KMS-11 (cell line): ENCODE measurements at regions not wholly inside any gene's neighbourhood (a gene's known extent, or its start where the extent isn't known, plus 50 kb on each side); places are given as distances from the start of the nearest gene placed in this dataset.

Experiments used
- H2AFZ ChIP-seq: fragments of 200-600 bp; sonication (generic); 2 replicates; pipeline ENCODE4 v1.6.1; 2016; ENCODE audit warnings: antibody characterized with exemption, mixed run types, low read depth
- H3K27ac ChIP-seq: fragments of 200-600 bp; sonication (generic); 2 replicates; pipeline ENCODE4 v1.6.1; 2016; ENCODE audit warnings: mild to moderate bottlenecking, mixed run types
- H3K27me3 ChIP-seq: fragments of 200-600 bp; sonication (generic); 2 replicates; pipeline ENCODE4 v1.6.1; 2017; ENCODE audit warnings: mild to moderate bottlenecking, low read depth, mixed run types, moderate library complexity; ENCODE audit not compliant: insufficient read depth
- H3K36me3 ChIP-seq: fragments of 200-600 bp; sonication (generic); 2 replicates; pipeline ENCODE4 v1.6.1; 2017; ENCODE audit warnings: mild to moderate bottlenecking, mixed run types; ENCODE audit not compliant: insufficient read depth
- H3K4me1 ChIP-seq: fragments of 200-600 bp; sonication (generic); 2 replicates; pipeline ENCODE4 v1.6.1; 2016; ENCODE audit warnings: mild to moderate bottlenecking, low read depth, mixed run types; ENCODE audit not compliant: poor library complexity, severe bottlenecking
- H3K4me2 ChIP-seq: fragments of 200-600 bp; sonication (generic); 2 replicates; pipeline ENCODE4 v1.7.0; 2016; ENCODE audit warnings: mild to moderate bottlenecking, mixed run types
- H3K4me3 ChIP-seq: fragments of 200-600 bp; sonication (generic); IDR thresholded peaks from 2 replicates; pipeline ENCODE4 v1.6.1; 2017; ENCODE audit warnings: low read depth, low read length, mixed read lengths; ENCODE audit not compliant: insufficient read depth
- H3K79me2 ChIP-seq: fragments of 200-600 bp; sonication (generic); 2 replicates; pipeline ENCODE4 v1.6.1; 2016; ENCODE audit warnings: low read depth, mixed run types; ENCODE audit not compliant: insufficient read depth
- H3K9ac ChIP-seq: fragments of 200-600 bp; sonication (generic); 2 replicates; pipeline ENCODE4 v1.6.1; 2016; ENCODE audit warnings: mild to moderate bottlenecking, mixed run types
- H4K20me1 ChIP-seq: fragments of 200-600 bp; sonication (generic); 2 replicates; pipeline ENCODE4 v1.6.1; 2016; ENCODE audit warnings: mild to moderate bottlenecking, mixed run types; ENCODE audit not compliant: insufficient read depth
- TF ChIP-seq, protein P1 (sequence below): fragments of 200-600 bp; sonication (generic); conservative IDR thresholded peaks from 2 replicates; pipeline ENCODE4 v1.6.1; 2017; ENCODE audit warnings: low read depth, mild to moderate bottlenecking, antibody characterized with exemption, low read length, moderate library complexity, mixed read lengths

DNA sequence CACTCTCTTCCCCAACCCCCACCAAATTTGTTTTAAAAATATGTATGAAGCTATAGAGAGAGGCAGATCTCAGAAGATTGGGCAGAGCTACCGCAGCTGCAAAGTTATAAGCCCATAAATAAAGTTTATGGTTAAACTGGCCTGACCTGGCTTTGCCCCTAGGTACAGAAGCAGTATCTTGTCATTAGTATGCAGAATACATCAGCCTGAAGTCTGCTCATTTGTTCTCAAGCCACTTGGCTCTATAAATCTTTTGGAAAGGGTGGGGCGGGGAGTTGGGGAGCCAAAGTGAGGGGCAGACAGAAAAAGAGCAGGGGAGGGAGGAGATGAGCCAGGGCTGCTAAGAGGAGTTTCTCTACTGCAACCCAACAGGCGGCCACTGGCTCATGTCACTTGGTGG, 113.2 kb downstream of the SOX9 start:
- TF ChIP-seq, protein P1, sequence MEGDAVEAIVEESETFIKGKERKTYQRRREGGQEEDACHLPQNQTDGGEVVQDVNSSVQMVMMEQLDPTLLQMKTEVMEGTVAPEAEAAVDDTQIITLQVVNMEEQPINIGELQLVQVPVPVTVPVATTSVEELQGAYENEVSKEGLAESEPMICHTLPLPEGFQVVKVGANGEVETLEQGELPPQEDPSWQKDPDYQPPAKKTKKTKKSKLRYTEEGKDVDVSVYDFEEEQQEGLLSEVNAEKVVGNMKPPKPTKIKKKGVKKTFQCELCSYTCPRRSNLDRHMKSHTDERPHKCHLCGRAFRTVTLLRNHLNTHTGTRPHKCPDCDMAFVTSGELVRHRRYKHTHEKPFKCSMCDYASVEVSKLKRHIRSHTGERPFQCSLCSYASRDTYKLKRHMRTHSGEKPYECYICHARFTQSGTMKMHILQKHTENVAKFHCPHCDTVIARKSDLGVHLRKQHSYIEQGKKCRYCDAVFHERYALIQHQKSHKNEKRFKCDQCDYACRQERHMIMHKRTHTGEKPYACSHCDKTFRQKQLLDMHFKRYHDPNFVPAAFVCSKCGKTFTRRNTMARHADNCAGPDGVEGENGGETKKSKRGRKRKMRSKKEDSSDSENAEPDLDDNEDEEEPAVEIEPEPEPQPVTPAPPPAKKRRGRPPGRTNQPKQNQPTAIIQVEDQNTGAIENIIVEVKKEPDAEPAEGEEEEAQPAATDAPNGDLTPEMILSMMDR, result no peak
- Histone ChIP-seq H3K4me1 (no peaks in the 10 kb centered on the region), H3K79me2 (no peaks in the 10 kb centered on the region), H3K9ac (no peak overlapping the region), H2AFZ (no peak overlapping the region), H3K27ac (no peak overlapping the region), H3K36me3 (no peaks in the 10 kb centered on the region), H3K4me3 (no peak overlapping the region), H3K4me2 (no peak overlapping the region), H3K27me3 (no peaks in the 10 kb centered on the region), H4K20me1 (no peaks in the 10 kb centered on the region)

DNA sequence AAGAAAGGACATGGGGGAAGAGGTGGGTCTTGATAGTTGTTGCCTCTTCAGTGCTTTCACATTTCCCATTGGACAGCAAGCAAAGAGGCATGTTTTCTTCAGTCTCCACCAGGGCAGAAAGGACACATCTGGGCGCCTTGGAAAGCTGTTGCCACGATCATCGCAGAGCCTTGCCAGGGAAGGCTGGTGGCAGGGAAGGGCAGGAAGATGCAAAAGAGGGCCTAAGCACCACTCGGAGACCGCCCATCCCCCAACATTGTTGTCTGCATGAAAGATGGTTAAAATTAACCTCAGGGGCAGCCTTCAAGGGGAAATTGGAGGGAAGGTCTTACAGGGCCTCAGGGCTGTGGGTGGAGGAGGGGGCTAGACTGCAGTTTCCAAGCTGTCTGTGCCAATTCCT, 114.2 kb downstream of the SOX9 start:
- no peaks in the 10 kb centered on the region for H3K27me3 ChIP-seq
- no peak overlapping the region for H2AFZ ChIP-seq
- H3K9ac ChIP-seq, result no peak overlapping the region
- H3K4me1 ChIP-seq, result no peaks in the 10 kb centered on the region
- no peaks in the 10 kb centered on the region for H3K79me2 ChIP-seq
- no peaks in the 10 kb centered on the region for H3K36me3 ChIP-seq
- H4K20me1 ChIP-seq, result no peaks in the 10 kb centered on the region
- no peak overlapping the region for H3K4me3 ChIP-seq
- H3K27ac ChIP-seq, result no peak overlapping the region
- no peak overlapping the region for H3K4me2 ChIP-seq
- TF ChIP-seq, protein P1, result no peak

GRCh38 chr17:72236980-72237633, 116.3 kb downstream of the SOX9 start:
- H3K4me1 ChIP-seq, result no peaks in the 10 kb centered on the region
- H3K36me3 ChIP-seq, result no peaks in the 10 kb centered on the region
- H3K79me2 ChIP-seq, result no peaks in the 10 kb centered on the region
- H3K4me2 ChIP-seq, result no peak overlapping the region
- H3K27ac ChIP-seq, result no peak overlapping the region
- H3K4me3 ChIP-seq, result no peak overlapping the region
- no peaks in the 10 kb centered on the region for H4K20me1 ChIP-seq
- H2AFZ ChIP-seq, result no peak overlapping the region
- H3K27me3 ChIP-seq, result no peaks in the 10 kb centered on the region
- TF ChIP-seq, protein P1, result no peak
- H3K9ac ChIP-seq, result no peak overlapping the region

DNA sequence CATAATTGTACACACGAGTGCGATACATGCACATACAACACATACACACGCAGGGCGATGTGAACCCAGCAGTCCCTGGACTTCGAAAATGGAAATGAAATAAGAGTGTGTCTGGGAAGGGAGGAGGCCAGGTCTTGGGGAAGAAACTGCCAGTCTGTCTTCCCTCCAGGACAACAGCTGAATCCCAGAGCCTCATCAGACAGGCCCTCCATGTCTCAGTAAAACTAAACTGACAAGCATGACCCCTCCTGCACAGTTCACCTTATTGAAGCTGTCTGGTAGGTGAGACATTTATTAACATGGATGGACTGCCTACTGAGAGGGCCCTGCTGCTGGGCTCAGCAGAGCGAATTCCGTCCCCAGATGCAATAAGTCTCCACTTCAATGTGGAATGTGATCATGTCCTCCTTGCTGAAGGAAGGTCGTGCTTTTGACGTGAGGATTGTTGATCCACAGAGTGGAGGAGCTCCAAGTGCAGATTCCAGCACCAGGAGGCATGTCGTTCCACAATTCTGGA, 117.4 kb downstream of the SOX9 start:
- Histone ChIP-seq H3K79me2 (no peaks in the 10 kb centered on the region), H3K27me3 (no peaks in the 10 kb centered on the region), H3K36me3 (no peaks in the 10 kb centered on the region), H4K20me1 (no peaks in the 10 kb centered on the region), H3K27ac (no peak overlapping the region), H3K4me2 (no peak overlapping the region), H3K4me1 (no peaks in the 10 kb centered on the region), H2AFZ (no peak overlapping the region), H3K4me3 (no peak overlapping the region), H3K9ac (no peak overlapping the region)
- TF ChIP-seq, protein P1, result no peak
